ENCODE measurements at regions not wholly inside any gene's neighbourhood (a gene's known extent, or its start where the extent isn't known, plus 50 kb on each side); places are given as distances from the start of the nearest gene placed in this dataset.
A peak's percentile ranks its signal among the peaks of the same experiment; 100 is the strongest.

GRCh38 chr3:148459931-148460513 is 237.7 kb upstream of the AGTR1 start:
- TF ChIP-seq, protein P1, sequence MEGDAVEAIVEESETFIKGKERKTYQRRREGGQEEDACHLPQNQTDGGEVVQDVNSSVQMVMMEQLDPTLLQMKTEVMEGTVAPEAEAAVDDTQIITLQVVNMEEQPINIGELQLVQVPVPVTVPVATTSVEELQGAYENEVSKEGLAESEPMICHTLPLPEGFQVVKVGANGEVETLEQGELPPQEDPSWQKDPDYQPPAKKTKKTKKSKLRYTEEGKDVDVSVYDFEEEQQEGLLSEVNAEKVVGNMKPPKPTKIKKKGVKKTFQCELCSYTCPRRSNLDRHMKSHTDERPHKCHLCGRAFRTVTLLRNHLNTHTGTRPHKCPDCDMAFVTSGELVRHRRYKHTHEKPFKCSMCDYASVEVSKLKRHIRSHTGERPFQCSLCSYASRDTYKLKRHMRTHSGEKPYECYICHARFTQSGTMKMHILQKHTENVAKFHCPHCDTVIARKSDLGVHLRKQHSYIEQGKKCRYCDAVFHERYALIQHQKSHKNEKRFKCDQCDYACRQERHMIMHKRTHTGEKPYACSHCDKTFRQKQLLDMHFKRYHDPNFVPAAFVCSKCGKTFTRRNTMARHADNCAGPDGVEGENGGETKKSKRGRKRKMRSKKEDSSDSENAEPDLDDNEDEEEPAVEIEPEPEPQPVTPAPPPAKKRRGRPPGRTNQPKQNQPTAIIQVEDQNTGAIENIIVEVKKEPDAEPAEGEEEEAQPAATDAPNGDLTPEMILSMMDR (IDR thresholded peaks at IDR 0.05) = peak in 1 of 5 experiments; percentile 14
- TF ChIP-seq POLR2A (IDR thresholded peaks at IDR 0.05) (no peak), EP300 (IDR thresholded peaks at IDR 0.05) (no peak)
